Body of pancreas (tissue), 4 donors: ENCODE measurements at regions not wholly inside any gene's neighbourhood (a gene's known extent, or its start where the extent isn't known, plus 50 kb on each side); places are given as distances from the start of the nearest gene placed in this dataset.

ENCODE experiments used
- POLR2A ChIP-seq, 3 donors: fragments of 450-650 bp; IDR thresholded peaks; one replicate each; pipeline ENCODE4 v1.6.1; 2016; ENCODE audit warnings: antibody characterized with exemption in 3 of 3, mild to moderate bottlenecking in 2 of 3
- TF ChIP-seq, protein P1 (sequence below), 7 experiments: fragments of 450-650 bp in 4 of 7; fragments of 200-600 bp in 3 of 7; sonication (generic) in 3 of 7; IDR thresholded peaks; one replicate each; pipeline ENCODE4 v1.5.1; 2016 to 2019; ENCODE audit warnings: antibody characterized with exemption in 7 of 7

DNA sequence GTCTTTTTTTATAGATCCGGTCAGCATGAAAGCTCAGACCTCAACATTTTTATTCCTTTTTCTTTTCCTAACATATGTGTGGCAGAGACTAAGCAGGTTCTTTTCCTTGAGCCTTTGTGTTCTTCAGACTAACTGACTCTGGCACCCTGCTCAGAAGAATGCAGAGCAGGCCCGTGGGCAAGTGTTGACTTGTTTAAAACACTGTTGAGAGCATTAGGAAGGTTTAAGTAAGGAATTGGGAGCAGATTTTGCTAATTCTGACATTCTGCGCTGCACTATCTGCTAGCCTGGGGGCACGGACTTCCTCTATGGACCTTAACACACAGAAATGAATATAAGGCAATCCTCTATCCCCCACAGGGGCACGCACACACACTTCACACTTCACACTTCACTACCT lies 182.5 kb upstream of the PIK3R1 start:
- TF ChIP-seq, protein P1, sequence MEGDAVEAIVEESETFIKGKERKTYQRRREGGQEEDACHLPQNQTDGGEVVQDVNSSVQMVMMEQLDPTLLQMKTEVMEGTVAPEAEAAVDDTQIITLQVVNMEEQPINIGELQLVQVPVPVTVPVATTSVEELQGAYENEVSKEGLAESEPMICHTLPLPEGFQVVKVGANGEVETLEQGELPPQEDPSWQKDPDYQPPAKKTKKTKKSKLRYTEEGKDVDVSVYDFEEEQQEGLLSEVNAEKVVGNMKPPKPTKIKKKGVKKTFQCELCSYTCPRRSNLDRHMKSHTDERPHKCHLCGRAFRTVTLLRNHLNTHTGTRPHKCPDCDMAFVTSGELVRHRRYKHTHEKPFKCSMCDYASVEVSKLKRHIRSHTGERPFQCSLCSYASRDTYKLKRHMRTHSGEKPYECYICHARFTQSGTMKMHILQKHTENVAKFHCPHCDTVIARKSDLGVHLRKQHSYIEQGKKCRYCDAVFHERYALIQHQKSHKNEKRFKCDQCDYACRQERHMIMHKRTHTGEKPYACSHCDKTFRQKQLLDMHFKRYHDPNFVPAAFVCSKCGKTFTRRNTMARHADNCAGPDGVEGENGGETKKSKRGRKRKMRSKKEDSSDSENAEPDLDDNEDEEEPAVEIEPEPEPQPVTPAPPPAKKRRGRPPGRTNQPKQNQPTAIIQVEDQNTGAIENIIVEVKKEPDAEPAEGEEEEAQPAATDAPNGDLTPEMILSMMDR (IDR thresholded peaks at IDR 0.05): no peak
- TF ChIP-seq POLR2A (IDR thresholded peaks at IDR 0.05): no peak
